ENCODE measurements at regions not wholly inside any gene's neighbourhood (a gene's known extent, or its start where the extent isn't known, plus 50 kb on each side); places are given as distances from the start of the nearest gene placed in this dataset.
"Not testable (repeated sequence)": the region's sequence is repeated elsewhere in the genome, so short reads cannot be mapped to it uniquely, and the experiment has no call there.

DNA sequence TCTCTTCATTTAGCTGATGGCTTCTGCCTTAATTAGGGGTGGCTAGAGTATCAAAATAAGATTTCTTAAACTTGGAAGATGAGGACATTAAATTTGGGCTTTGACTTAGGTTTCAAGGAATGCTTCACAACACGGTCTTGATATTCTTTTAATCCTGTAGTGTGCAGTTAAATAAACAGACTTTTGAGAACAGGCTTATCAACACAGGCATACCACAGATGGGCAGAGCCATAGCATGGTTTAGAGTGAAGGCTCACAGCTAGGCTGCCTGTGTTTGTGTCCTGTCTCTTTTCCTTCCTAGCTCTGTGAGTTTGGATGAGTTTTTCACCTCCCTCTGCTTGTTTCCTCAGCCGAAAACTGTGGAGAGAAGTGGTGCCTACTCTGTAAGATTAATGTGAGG lies 102.3 kb upstream of the IPO9 start:
- no peak for DNase-seq (ENCODE audit: low read depth)
- H3K4me3 ChIP-seq (ENCODE audit: low read depth, low read length) = no peak overlapping the region
- no peak for TF ChIP-seq CTCF (IDR thresholded peaks at IDR 0.05; ENCODE audit: control insufficient read depth, extremely low read depth, insufficient read depth)

DNA sequence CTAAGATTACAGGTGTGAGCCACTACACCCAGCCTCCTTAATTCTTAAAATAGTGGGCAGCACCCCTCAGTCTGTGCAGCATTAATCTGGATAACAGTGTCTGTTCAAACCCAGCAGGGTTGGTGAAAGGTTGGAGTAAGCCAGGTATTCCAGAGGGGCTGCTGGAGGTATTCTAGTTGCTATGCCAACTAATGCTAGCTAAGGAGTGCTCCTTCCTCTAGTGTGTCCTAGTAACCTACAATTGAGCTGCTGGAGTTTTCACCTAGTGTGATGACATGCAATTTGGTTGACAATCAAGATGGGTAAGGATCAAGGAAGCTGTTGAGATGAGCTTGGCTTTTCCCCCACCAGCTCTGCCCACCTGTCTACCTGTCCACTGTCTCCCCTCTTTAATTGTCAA lies 100.2 kb upstream of the IPO9 start:
- no peak for DNase-seq (ENCODE audit: low read depth)
- TF ChIP-seq CTCF (IDR thresholded peaks at IDR 0.05; ENCODE audit: control insufficient read depth, extremely low read depth, insufficient read depth) = no peak
- H3K4me3 ChIP-seq (ENCODE audit: low read depth, low read length) = no peak overlapping the region

GRCh38 chr1:201729973-201730608 lies 98.9 kb upstream of the IPO9 start:
- no peak for DNase-seq (ENCODE audit: low read depth)
- no peak for TF ChIP-seq CTCF (IDR thresholded peaks at IDR 0.05; ENCODE audit: control insufficient read depth, extremely low read depth, insufficient read depth)
- H3K4me3 ChIP-seq (ENCODE audit: low read depth, low read length) = no peak overlapping the region

GRCh38 chr1:201730611-201731010 lies 98.3 kb upstream of the IPO9 start:
- H3K4me3 ChIP-seq (ENCODE audit: low read depth, low read length) = no peak overlapping the region
- DNase-seq (ENCODE audit: low read depth) = no peak
- no peak for TF ChIP-seq CTCF (IDR thresholded peaks at IDR 0.05; ENCODE audit: control insufficient read depth, extremely low read depth, insufficient read depth)

DNA sequence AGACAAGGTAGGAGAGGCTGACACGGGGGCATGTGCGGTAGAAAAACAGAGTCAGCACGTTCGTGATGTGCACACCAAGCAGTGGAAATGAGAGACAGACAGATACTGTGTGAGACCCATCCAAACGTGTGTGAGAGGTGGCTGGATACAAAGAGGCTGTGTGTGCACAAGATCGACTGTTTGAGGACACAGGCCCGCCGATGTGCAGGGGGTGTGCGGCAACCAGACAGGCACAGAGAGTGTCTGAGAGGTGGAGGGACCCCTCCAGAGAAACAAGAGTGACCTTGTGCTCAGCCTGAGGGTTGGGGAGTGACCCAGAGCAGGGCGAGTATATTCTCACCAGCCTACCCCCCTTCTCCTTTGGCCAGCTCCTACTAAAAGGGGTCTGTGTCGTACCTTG lies 97.8 kb upstream of the IPO9 start:
- no peak for DNase-seq (ENCODE audit: low read depth)
- no peak for TF ChIP-seq CTCF (IDR thresholded peaks at IDR 0.05; ENCODE audit: control insufficient read depth, extremely low read depth, insufficient read depth)
- no peak overlapping the region for H3K4me3 ChIP-seq (ENCODE audit: low read depth, low read length)

DNA sequence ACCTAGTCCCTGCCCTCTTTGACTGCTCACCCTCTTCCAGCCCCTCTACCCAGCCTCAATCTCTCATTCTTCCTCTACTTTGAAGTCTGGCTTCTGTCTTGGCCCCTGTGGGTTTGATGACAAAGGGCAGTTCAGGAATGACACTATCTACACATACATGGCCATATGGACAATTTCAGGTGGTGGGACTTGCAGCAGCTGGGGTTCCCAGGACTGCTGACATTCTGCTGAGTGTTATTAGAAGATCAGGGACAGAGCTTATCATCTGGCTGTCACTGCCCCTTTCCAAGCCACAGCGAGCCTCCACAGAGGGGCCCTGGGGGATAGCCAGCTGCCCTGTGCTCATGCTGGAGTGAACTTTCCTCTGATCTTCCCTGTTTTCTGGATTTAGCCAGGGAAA lies 97.4 kb upstream of the IPO9 start:
- H3K4me3 ChIP-seq (ENCODE audit: low read depth, low read length) = no peak overlapping the region
- TF ChIP-seq CTCF (IDR thresholded peaks at IDR 0.05; ENCODE audit: control insufficient read depth, extremely low read depth, insufficient read depth) = no peak
- DNase-seq (ENCODE audit: low read depth) = no peak

DNA sequence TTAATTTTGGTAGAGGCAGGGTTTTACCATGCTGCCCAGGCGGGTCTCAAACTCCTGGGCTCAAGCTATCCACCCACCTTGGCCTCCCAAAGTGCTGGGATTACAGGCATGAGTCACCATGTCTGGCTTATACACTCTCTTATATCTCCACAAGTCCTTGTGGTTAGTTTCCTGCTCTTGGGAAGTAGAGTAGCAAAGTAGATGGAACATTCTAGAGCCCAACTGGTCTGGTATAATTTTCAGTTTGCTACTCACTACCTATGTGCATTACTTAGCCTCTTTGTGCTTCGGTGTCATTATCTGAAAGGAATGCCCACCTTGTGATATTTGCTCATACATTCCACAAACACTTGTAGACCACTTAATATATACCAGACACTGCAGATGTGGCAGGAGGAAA lies 96.6 kb upstream of the IPO9 start:
- no peak for DNase-seq (ENCODE audit: low read depth)
- TF ChIP-seq CTCF (IDR thresholded peaks at IDR 0.05; ENCODE audit: control insufficient read depth, extremely low read depth, insufficient read depth) = no peak

GRCh38 chr1:201734221-201734620 lies 94.7 kb upstream of the IPO9 start:
- not testable (repeated sequence) for DNase-seq (ENCODE audit: low read depth); H3K4me3 ChIP-seq (ENCODE audit: low read depth, low read length)

More for the DNA sequence above, 96.6 kb upstream of the IPO9 start:
- H3K4me3 ChIP-seq (ENCODE audit: low read depth, low read length) = no peak overlapping the region
